Caco-2 (cell line): ENCODE measurements at regions not wholly inside any gene's neighbourhood (a gene's known extent, or its start where the extent isn't known, plus 50 kb on each side); places are given as distances from the start of the nearest gene placed in this dataset.

Source experiments
- BruUV-seq: library from RNA; stranded (reverse); fragments of 400-500 nt; replicated peaks from 2 replicates; lab custom pipeline; 2021; lab: Mats Ljungman, UMichigan
- CTCF ChIA-PET: fragments of 300-600 bp; sonication (Branson Sonifier 250); formaldehyde crosslinking; loops from one replicate; lab custom pipeline; 2022; ENCODE audit warnings: antibody characterized with exemption; lab: Charles Lee
- POLR2A ChIA-PET: fragments of 300-600 bp; sonication (Branson Sonifier 250); formaldehyde crosslinking; loops from one replicate; lab custom pipeline; 2022; ENCODE audit warnings: antibody characterized with exemption; lab: Charles Lee
- DNase-seq, 2 experiments: peaks; one replicate each; pipeline versions ENCODE4 v3.0.0 to v3.0.0-alpha.2; 2020 to 2022
- H3K27me3 ChIP-seq: replicated peaks from 2 replicates; pipeline ENCODE4 v1.6.0; 2011; ENCODE audit warnings: low read length; ENCODE audit not compliant: control insufficient read depth, insufficient read depth
- H3K36me3 ChIP-seq: 2 replicates; pipeline ENCODE4 v1.5.1; 2011; ENCODE audit warnings: low read length; ENCODE audit not compliant: control insufficient read depth, insufficient read depth
- H3K4me1 ChIP-seq: fragments of 250-450 bp; sonication (Bioruptor Pico); 2 replicates; pipeline ENCODE4 v1.5.1; 2020; ENCODE audit warnings: mild to moderate bottlenecking
- H3K4me3 ChIP-seq: 2 replicates; pipeline ENCODE4 v1.5.1; 2011; ENCODE audit warnings: low read depth, mild to moderate bottlenecking, control low read depth, low read length
- H3K9me3 ChIP-seq: fragments of 250-450 bp; sonication (Bioruptor Pico); 2 replicates; pipeline ENCODE4 v1.5.1; 2020; ENCODE audit warnings: mild to moderate bottlenecking, moderate library complexity
- H3K27ac Mint-ChIP-seq: one replicate; pipeline ENCODE4 v1.8.0; 2022; ENCODE audit warnings: mixed read lengths; ENCODE audit not compliant: unreplicated experiment
- H3K27me3 Mint-ChIP-seq: one replicate; pipeline ENCODE4 v1.8.0; 2022; ENCODE audit warnings: mixed read lengths; ENCODE audit not compliant: insufficient read depth, unreplicated experiment
- H3K36me3 Mint-ChIP-seq: one replicate; pipeline ENCODE4 v1.8.0; 2022; ENCODE audit warnings: mild to moderate bottlenecking, mixed read lengths; ENCODE audit not compliant: insufficient read depth, unreplicated experiment
- H3K4me1 Mint-ChIP-seq: one replicate; pipeline ENCODE4 v1.8.0; 2022; ENCODE audit warnings: low read depth, mixed read lengths; ENCODE audit not compliant: unreplicated experiment
- H3K4me3 Mint-ChIP-seq: one replicate; pipeline ENCODE4 v1.8.0; 2022; ENCODE audit warnings: mild to moderate bottlenecking, moderate library complexity, mixed read lengths; ENCODE audit not compliant: unreplicated experiment
- H3K9me3 Mint-ChIP-seq: one replicate; pipeline ENCODE4 v1.8.0; 2022; ENCODE audit warnings: mixed read lengths; ENCODE audit not compliant: unreplicated experiment
- intact Hi-C: fragments of 100-400 bp; cut with micrococcal nuclease; formaldehyde crosslinking; loops from one replicate; pipeline ENCODE4 v1.10.0; 2022; ENCODE audit not compliant: unreplicated experiment
- TF ChIP-seq, protein P1 (sequence below), 2 experiments: fragments of 200-600 bp in 1 of 2; IDR thresholded peaks; 1 replicate in 1 of 2; 2 replicates in 1 of 2; pipeline versions ENCODE4 v1.5.1 to v1.8.0; 2011 to 2022; ENCODE audit warnings: antibody characterized with exemption in 1 of 2, control low read depth in 1 of 2, inconsistent platforms in 1 of 2, low read depth in 1 of 2, low read length in 1 of 2, mild to moderate bottlenecking in 1 of 2, moderate library complexity in 1 of 2; ENCODE audit not compliant: insufficient read depth in 1 of 2, severe bottlenecking in 1 of 2, unreplicated experiment in 1 of 2

DNA sequence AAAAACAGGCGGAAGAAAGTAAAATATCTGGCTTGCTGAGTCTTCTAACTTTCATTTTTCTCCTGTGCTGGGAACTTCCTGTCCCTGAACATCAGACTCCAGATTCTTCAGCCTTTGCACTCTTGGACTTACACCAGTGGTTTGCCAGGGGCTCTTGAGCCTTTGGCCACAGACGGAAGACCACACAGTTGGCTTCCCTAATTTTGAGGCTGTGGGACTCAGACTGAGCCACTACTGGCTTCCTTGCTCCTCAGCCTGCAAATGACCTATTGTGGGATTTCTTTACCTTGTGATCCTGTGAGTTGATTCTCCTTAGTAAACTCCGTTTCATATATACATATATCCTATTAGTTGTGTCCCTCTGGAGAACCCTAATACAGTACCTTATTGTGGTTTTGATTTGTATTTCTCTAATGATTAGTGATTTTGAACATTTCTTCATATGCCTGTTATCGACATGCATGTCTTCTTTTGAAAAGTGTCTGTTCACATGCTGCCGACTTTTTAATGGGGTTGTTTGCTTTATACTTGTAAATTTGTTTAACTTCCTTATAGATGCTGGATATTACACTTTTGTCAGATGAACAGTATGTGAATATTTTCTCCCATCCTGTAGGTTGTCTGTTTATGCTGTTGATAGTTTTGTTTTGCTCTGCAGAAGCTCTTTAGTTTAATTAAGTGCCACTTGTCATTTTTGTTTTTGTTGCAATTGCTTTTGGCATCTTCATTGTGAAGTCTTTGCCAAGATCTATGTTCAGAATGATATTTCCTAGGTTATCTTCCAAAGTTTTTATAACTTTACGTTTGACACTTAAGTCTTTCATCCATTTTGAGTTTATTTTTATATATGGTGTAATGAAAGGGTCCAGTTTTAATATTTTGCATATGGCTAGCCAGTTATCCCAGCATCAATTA is 348.8 kb upstream of the SETBP1 start:
- CTCF ChIA-PET = no interaction called here
- H3K27me3 ChIP-seq = no peaks in the 10 kb centered on the region
- Mint-ChIP-seq H3K9me3 (no peaks in the 10 kb centered on the region), H3K27me3 (no peaks in the 10 kb centered on the region), H3K4me3 (no peak overlapping the region), H3K4me1 (no peaks in the 10 kb centered on the region), H3K36me3 (no peaks in the 10 kb centered on the region), H3K27ac (no peak overlapping the region)
- BruUV-seq = no TSS peak
- TF ChIP-seq, protein P1, sequence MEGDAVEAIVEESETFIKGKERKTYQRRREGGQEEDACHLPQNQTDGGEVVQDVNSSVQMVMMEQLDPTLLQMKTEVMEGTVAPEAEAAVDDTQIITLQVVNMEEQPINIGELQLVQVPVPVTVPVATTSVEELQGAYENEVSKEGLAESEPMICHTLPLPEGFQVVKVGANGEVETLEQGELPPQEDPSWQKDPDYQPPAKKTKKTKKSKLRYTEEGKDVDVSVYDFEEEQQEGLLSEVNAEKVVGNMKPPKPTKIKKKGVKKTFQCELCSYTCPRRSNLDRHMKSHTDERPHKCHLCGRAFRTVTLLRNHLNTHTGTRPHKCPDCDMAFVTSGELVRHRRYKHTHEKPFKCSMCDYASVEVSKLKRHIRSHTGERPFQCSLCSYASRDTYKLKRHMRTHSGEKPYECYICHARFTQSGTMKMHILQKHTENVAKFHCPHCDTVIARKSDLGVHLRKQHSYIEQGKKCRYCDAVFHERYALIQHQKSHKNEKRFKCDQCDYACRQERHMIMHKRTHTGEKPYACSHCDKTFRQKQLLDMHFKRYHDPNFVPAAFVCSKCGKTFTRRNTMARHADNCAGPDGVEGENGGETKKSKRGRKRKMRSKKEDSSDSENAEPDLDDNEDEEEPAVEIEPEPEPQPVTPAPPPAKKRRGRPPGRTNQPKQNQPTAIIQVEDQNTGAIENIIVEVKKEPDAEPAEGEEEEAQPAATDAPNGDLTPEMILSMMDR (IDR thresholded peaks at IDR 0.05; ENCODE audit: insufficient read depth in 1 of 2, low read depth in 1 of 2, low read length in 1 of 2, severe bottlenecking in 1 of 2, unreplicated experiment in 1 of 2) = no peak
- DNase-seq = no peak
- H3K4me3 ChIP-seq = no peak overlapping the region
- POLR2A ChIA-PET = no interaction called here
- intact Hi-C loops = no loop called here
- no peaks in the 10 kb centered on the region for H3K36me3 ChIP-seq
- no peaks in the 10 kb centered on the region for H3K9me3 ChIP-seq
- no peaks in the 10 kb centered on the region for H3K4me1 ChIP-seq

DNA sequence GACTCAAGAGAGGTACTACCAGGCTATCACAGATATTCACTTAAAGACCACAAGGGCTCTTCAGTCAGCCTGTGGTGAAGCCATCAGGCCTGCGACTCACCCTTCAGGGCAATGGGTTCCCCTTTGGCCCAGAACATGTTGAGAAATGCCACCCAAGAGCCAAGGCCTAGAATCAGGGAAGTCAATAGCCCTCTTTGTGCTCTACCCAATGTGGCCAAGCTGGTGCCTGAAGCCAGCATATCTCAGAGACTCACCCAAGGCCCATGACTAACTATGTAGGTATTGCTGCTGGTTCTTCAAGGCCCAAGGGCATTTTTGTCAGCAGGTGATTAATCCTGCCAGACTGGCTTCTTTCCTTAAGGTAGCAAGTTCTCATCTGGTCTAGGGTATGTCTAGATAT is 338.9 kb upstream of the SETBP1 start:
- Mint-ChIP-seq H3K4me3 (no peak overlapping the region), H3K36me3 (no peaks in the 10 kb centered on the region), H3K27me3 (no peaks in the 10 kb centered on the region), H3K27ac (no peak overlapping the region), H3K4me1 (no peaks in the 10 kb centered on the region), H3K9me3 (peaks cover 10% of the 10 kb centered on the region)
- no peaks in the 10 kb centered on the region for H3K4me1 ChIP-seq
- BruUV-seq = no TSS peak
- ChIA-PET POLR2A (no interaction called here), CTCF (no interaction called here)
- H3K27me3 ChIP-seq = no peaks in the 10 kb centered on the region
- no peaks in the 10 kb centered on the region for H3K36me3 ChIP-seq
- no peaks in the 10 kb centered on the region for H3K9me3 ChIP-seq
- TF ChIP-seq, protein P1 (IDR thresholded peaks at IDR 0.05; ENCODE audit: insufficient read depth in 1 of 2, low read depth in 1 of 2, low read length in 1 of 2, severe bottlenecking in 1 of 2, unreplicated experiment in 1 of 2) = no peak
- no peak for DNase-seq
- intact Hi-C loops = no loop called here
- no peak overlapping the region for H3K4me3 ChIP-seq

DNA sequence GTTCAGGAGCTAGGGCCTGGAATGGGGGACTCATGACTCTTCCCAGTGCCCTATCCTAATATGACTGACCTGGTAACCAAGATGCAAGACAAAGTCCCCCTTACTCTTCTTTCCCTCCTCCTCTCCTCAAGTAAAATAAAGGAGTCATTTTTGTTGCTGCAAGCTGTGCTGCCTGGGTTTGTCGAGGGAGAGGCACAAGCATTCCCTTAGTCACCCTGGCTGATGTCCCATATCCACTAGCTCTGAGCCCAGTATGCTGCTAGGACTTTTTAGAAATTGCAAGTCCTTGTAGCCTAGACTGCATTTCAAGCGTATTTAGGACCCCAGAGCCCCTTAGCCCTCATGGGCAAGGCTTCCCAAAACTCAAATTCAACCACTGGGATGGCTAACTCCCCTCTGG is 338.5 kb upstream of the SETBP1 start:
- POLR2A ChIA-PET = no interaction called here
- intact Hi-C loops = no loop called here

More for the DNA sequence above, 338.5 kb upstream of the SETBP1 start:
- TF ChIP-seq, protein P1 (IDR thresholded peaks at IDR 0.05; ENCODE audit: insufficient read depth in 1 of 2, low read depth in 1 of 2, low read length in 1 of 2, severe bottlenecking in 1 of 2, unreplicated experiment in 1 of 2) = no peak
- no peak overlapping the region for H3K27ac Mint-ChIP-seq
- Histone ChIP-seq H3K9me3 (no peaks in the 10 kb centered on the region), H3K4me3 (no peak overlapping the region), H3K27me3 (no peaks in the 10 kb centered on the region), H3K4me1 (no peaks in the 10 kb centered on the region), H3K36me3 (no peaks in the 10 kb centered on the region)
- H3K27me3 Mint-ChIP-seq = no peaks in the 10 kb centered on the region
- BruUV-seq = no TSS peak
- CTCF ChIA-PET = no interaction called here
- no peaks in the 10 kb centered on the region for H3K4me1 Mint-ChIP-seq
- H3K4me3 Mint-ChIP-seq = no peak overlapping the region
- no peak for DNase-seq
- no peaks in the 10 kb centered on the region for H3K36me3 Mint-ChIP-seq
- H3K9me3 Mint-ChIP-seq = peaks cover 10% of the 10 kb centered on the region
